H1 (cell line): ENCODE measurements at regions not wholly inside any gene's neighbourhood (a gene's known extent, or its start where the extent isn't known, plus 50 kb on each side); places are given as distances from the start of the nearest gene placed in this dataset.

Experiments used
- CTCF ChIA-PET: fragments of 300-600 bp; sonication (Branson Sonifier 250); formaldehyde crosslinking; loops from one replicate; lab custom pipeline; 2021; ENCODE audit not compliant: partially characterized antibody; lab: Charles Lee
- POLR2A ChIA-PET: fragments of 300-600 bp; sonication (Branson Sonifier 250); formaldehyde crosslinking; loops from one replicate; lab custom pipeline; 2021; ENCODE audit warnings: inconsistent platforms; ENCODE audit not compliant: partially characterized antibody; lab: Charles Lee
- DNase-seq, 2 experiments: peaks; one replicate each; pipeline versions ENCODE4 v3.0.0 to v3.0.0-alpha.2; 2010 to 2022; ENCODE audit warnings: low spot score in 2 of 2, low read depth in 1 of 2, mixed read lengths in 1 of 2
- FAIRE-seq: peaks from 2 replicates; lab custom pipeline; 2011; peaks lifted over from hg19 to GRCh38; lab: Jason Lieb, UNC
- H2AFZ ChIP-seq: 2 replicates; pipeline ENCODE4 v1.8.1; 2012; ENCODE audit warnings: low read length, inconsistent platforms
- H2AK5ac ChIP-seq: 2 replicates; pipeline ENCODE4 v1.6.1; 2013; ENCODE audit warnings: low read depth, low read length
- H2BK120ac ChIP-seq: replicated peaks from 2 replicates; pipeline ENCODE3; 2013; ENCODE audit warnings: low read depth, low read length, inconsistent platforms
- H2BK12ac ChIP-seq: 2 replicates; pipeline ENCODE4 v1.6.1; 2013; ENCODE audit warnings: low read depth, low read length
- H2BK15ac ChIP-seq: 2 replicates; pipeline ENCODE4 v1.6.1; 2013; ENCODE audit warnings: low read length
- H2BK20ac ChIP-seq: 2 replicates; pipeline ENCODE4 v1.6.1; 2013; ENCODE audit warnings: low read length
- H2BK5ac ChIP-seq: 2 replicates; pipeline ENCODE4 v1.6.1; 2013; ENCODE audit warnings: low read depth, low read length
- H3K14ac ChIP-seq: 2 replicates; pipeline ENCODE4 v1.6.1; 2013; ENCODE audit warnings: inconsistent platforms; ENCODE audit not compliant: insufficient read length
- H3K18ac ChIP-seq: 2 replicates; pipeline ENCODE4 v1.6.1; 2013; ENCODE audit warnings: low read length; ENCODE audit errors: extremely low read depth
- H3K23ac ChIP-seq: 2 replicates; pipeline ENCODE4 v1.6.1; 2013; ENCODE audit warnings: inconsistent platforms; ENCODE audit not compliant: insufficient read length
- H3K23me2 ChIP-seq: 2 replicates; pipeline ENCODE4 v1.6.1; 2013; ENCODE audit warnings: low read depth, low read length
- H3K27ac ChIP-seq: 2 replicates; pipeline ENCODE4 v1.6.1; 2011; ENCODE audit warnings: low read depth, low read length, inconsistent platforms
- H3K27me3 ChIP-seq, 4 experiments: replicated peaks in 1 of 4; 1 replicate in 1 of 4; 2 replicates in 3 of 4; pipeline versions ENCODE4 v1.6.1 to v1.8.1; 2011 to 2013; ENCODE audit warnings: low read length in 3 of 4, mild to moderate bottlenecking in 3 of 4, inconsistent platforms in 2 of 4, mixed read lengths in 2 of 4, moderate library complexity in 1 of 4; ENCODE audit not compliant: control insufficient read depth in 3 of 4, insufficient read depth in 3 of 4; ENCODE audit errors: extremely low read depth in 1 of 4
- H3K36me3 ChIP-seq, 4 experiments: 2 replicates each; pipeline versions ENCODE4 v1.6.1 to v1.8.1; 2011 to 2013; ENCODE audit warnings: mild to moderate bottlenecking in 4 of 4, low read length in 3 of 4, moderate library complexity in 2 of 4, control low read depth in 1 of 4, inconsistent platforms in 1 of 4; ENCODE audit not compliant: insufficient read depth in 4 of 4, control insufficient read depth in 2 of 4
- H3K4ac ChIP-seq: replicated peaks from 2 replicates; pipeline ENCODE3; 2013; ENCODE audit warnings: low read length, low read depth, mixed read lengths, inconsistent platforms; ENCODE audit not compliant: insufficient read length
- H3K4me1 ChIP-seq, 4 experiments: replicated peaks in 1 of 4; 1 replicate in 1 of 4; 2 replicates in 3 of 4; pipeline versions ENCODE4 v1.6.1 to v1.8.1; 2011 to 2013; ENCODE audit warnings: low read length in 3 of 4, inconsistent platforms in 2 of 4, mixed read lengths in 1 of 4; ENCODE audit not compliant: insufficient read depth in 4 of 4, control insufficient read depth in 3 of 4
- H3K4me2 ChIP-seq, 2 experiments: 2 replicates each; pipeline versions ENCODE4 v1.6.1 to v1.8.1; 2011 to 2013; ENCODE audit warnings: low read depth in 2 of 2, low read length in 2 of 2, control low read depth in 1 of 2, inconsistent platforms in 1 of 2, mild to moderate bottlenecking in 1 of 2; ENCODE audit not compliant: insufficient read depth in 1 of 2
- H3K4me3 ChIP-seq, 4 experiments: fragments of 200-600, 300-600 bp in 1 of 4; sonication (generic), shearing (Covaris generic), sonication (Bioruptor Twin) in 1 of 4; 2 replicates each; pipeline versions ENCODE4 v1.5.1 to v1.8.1; 2011 to 2016; ENCODE audit warnings: low read length in 4 of 4, low read depth in 3 of 4, control low read depth in 2 of 4, inconsistent platforms in 2 of 4, mild to moderate bottlenecking in 2 of 4, mixed read lengths in 1 of 4, moderate library complexity in 1 of 4; ENCODE audit not compliant: insufficient read depth in 2 of 4; ENCODE audit errors: extremely low read depth in 1 of 4
- H3K56ac ChIP-seq: replicated peaks from 2 replicates; pipeline ENCODE3; 2013; ENCODE audit warnings: low read depth, mild to moderate bottlenecking, mixed read lengths, low read length, inconsistent platforms; ENCODE audit not compliant: insufficient read length
- H3K79me1 ChIP-seq: 2 replicates; pipeline ENCODE4 v1.6.1; 2013; ENCODE audit warnings: low read depth, low read length, control low read depth
- H3K79me2 ChIP-seq, 2 experiments: 2 replicates each; pipeline versions ENCODE4 v1.6.1 to v1.8.1; 2012 to 2013; ENCODE audit warnings: low read length in 2 of 2, mild to moderate bottlenecking in 2 of 2, inconsistent platforms in 1 of 2; ENCODE audit not compliant: insufficient read depth in 2 of 2, control insufficient read depth in 1 of 2
- H3K9ac ChIP-seq, 4 experiments: replicated peaks in 1 of 4; 1 replicate in 1 of 4; 2 replicates in 3 of 4; pipeline versions ENCODE4 v1.6.1 to v1.8.1; 2011 to 2013; ENCODE audit warnings: low read depth in 3 of 4, low read length in 3 of 4, control low read depth in 2 of 4, mild to moderate bottlenecking in 2 of 4, moderate library complexity in 2 of 4, inconsistent platforms in 1 of 4; ENCODE audit errors: extremely low read depth in 1 of 4
- H3K9me3 ChIP-seq, 2 experiments: 2 replicates each; pipeline versions ENCODE4 v1.6.1 to v1.8.1; 2012 to 2013; ENCODE audit warnings: mild to moderate bottlenecking in 2 of 2, moderate library complexity in 2 of 2, control low read depth in 1 of 2, inconsistent platforms in 1 of 2, low read depth in 1 of 2, low read length in 1 of 2, mixed read lengths in 1 of 2; ENCODE audit not compliant: insufficient read depth in 2 of 2
- H4K20me1 ChIP-seq, 2 experiments: replicated peaks in 1 of 2; 2 replicates each; pipeline versions ENCODE3 to v1.8.1; 2011 to 2013; ENCODE audit warnings: inconsistent platforms in 2 of 2, low read length in 2 of 2, mild to moderate bottlenecking in 1 of 2; ENCODE audit not compliant: insufficient read depth in 2 of 2, control insufficient read depth in 1 of 2
- H4K5ac ChIP-seq: 2 replicates; pipeline ENCODE4 v1.6.1; 2013; ENCODE audit warnings: low read length, low read depth, mixed read lengths, inconsistent platforms; ENCODE audit not compliant: insufficient read length
- H4K8ac ChIP-seq: 2 replicates; pipeline ENCODE4 v1.8.0; 2013; ENCODE audit warnings: mild to moderate bottlenecking, moderate library complexity, low read length, inconsistent platforms; ENCODE audit not compliant: insufficient read depth; ENCODE audit errors: extremely low read depth
- H4K91ac ChIP-seq: replicated peaks from 2 replicates; pipeline ENCODE3; 2013; ENCODE audit warnings: low read length, mixed read lengths, inconsistent platforms; ENCODE audit not compliant: insufficient read length
- BRCA1 ChIP-seq: IDR thresholded peaks from 2 replicates; pipeline ENCODE4 v1.6.1; 2012; ENCODE audit warnings: low read depth, low read length, improper control_type of control experiment
- CBX5 ChIP-seq: fragments of 300-800, 300-1000 bp; sonication (generic); IDR thresholded peaks from 2 replicates; pipeline ENCODE4 v1.7.1; 2016; ENCODE audit warnings: antibody characterized with exemption, low read length, low read depth
- CEBPB ChIP-seq: IDR thresholded peaks from 2 replicates; pipeline ENCODE4 v1.6.1; 2012; ENCODE audit warnings: low read depth, low read length
- EP300 ChIP-seq, 2 experiments: IDR thresholded peaks; 1 replicate in 1 of 2; 2 replicates in 1 of 2; pipeline ENCODE4 v1.6.1; 2011 to 2012; ENCODE audit warnings: low read depth in 2 of 2, low read length in 2 of 2, mild to moderate bottlenecking in 2 of 2, borderline replicate concordance in 1 of 2, inconsistent platforms in 1 of 2, moderate library complexity in 1 of 2
- KDM1A ChIP-seq: fragments of 200-600, 300-600 bp; sonication (generic); IDR thresholded peaks from 2 replicates; pipeline ENCODE4 v1.7.1; 2016; ENCODE audit warnings: mild to moderate bottlenecking, low read length, borderline replicate concordance
- KDM5A ChIP-seq: fragments of 200-600 bp; IDR thresholded peaks from 2 replicates; pipeline ENCODE4 v1.7.1; 2012; ENCODE audit warnings: mild to moderate bottlenecking, low read length, inconsistent platforms, mixed read lengths
- PHF8 ChIP-seq: fragments of 200-600 bp; sonication (generic); conservative IDR thresholded peaks from 2 replicates; pipeline ENCODE4 v1.7.1; 2012; ENCODE audit warnings: low read depth, mild to moderate bottlenecking, inconsistent platforms, low read length, moderate library complexity
- RNF2 ChIP-seq: fragments of 200-900, 300-1000 bp; sonication (generic); IDR thresholded peaks from 2 replicates; pipeline ENCODE4 v1.7.1; 2016; ENCODE audit warnings: borderline replicate concordance, low read depth, mild to moderate bottlenecking, antibody characterized with exemption, low read length; ENCODE audit not compliant: poor library complexity, severe bottlenecking; ENCODE audit errors: missing control alignments
- SAP30 ChIP-seq: fragments of 300-600 bp; sonication (generic); IDR thresholded peaks from 2 replicates; pipeline ENCODE4 v1.7.1; 2012; ENCODE audit warnings: low read length, moderate library complexity, mild to moderate bottlenecking, inconsistent platforms; ENCODE audit not compliant: insufficient read depth, insufficient replicate concordance
- SIN3A ChIP-seq, 2 experiments: IDR thresholded peaks in 1 of 2; conservative IDR thresholded peaks in 1 of 2; 2 replicates each; pipeline ENCODE4 v1.6.1; 2011 to 2012; ENCODE audit warnings: low read length in 2 of 2, improper control_type of control experiment in 1 of 2, low read depth in 1 of 2, mild to moderate bottlenecking in 1 of 2
- TBP ChIP-seq: IDR thresholded peaks from 2 replicates; pipeline ENCODE4 v1.6.1; 2011; ENCODE audit warnings: low read depth, low read length, improper control_type of control experiment
- ZNF274 ChIP-seq: IDR thresholded peaks from 2 replicates; pipeline ENCODE4 v1.7.0; 2012; ENCODE audit warnings: low read length, borderline replicate concordance; ENCODE audit errors: extremely low read depth
- WGBS, 2 experiments: shearing (Covaris generic) in 1 of 2; methylation state at CpG; one replicate each; pipeline versions ENCODE4 v1.1.6 to v1.1.7; 2013 to 2015; ENCODE audit warnings: low lambda C conversion rate in 2 of 2, mixed read lengths in 2 of 2, inconsistent platforms in 1 of 2, low coverage in 1 of 2, missing lambda C conversion rate in 1 of 2; ENCODE audit not compliant: insufficient replicate concordance in 2 of 2, insufficient coverage in 1 of 2, insufficient read length in 1 of 2; ENCODE audit errors: extremely low coverage in 1 of 2, missing lambda C conversion rate in 1 of 2; 5-methylcytosine and 5-hydroxymethylcytosine counted together

GRCh38 chr15:31540633-31541032 is 214.0 kb downstream of the KLF13 start:
- Histone ChIP-seq H3K14ac (no peak overlapping the region), H3K4me1 (peaks cover 0 to 3% (median 2%) of the 10 kb centered on the region in 4 experiments; a peak in 3 of 7 replicates), H4K5ac (no peak overlapping the region), H3K23ac (no peak overlapping the region), H3K36me3 (no peaks in the 10 kb centered on the region), H3K27me3 (no peaks in the 10 kb centered on the region), H4K91ac (no peak overlapping the region), H3K4me2 (no peak overlapping the region), H4K20me1 (no peaks in the 10 kb centered on the region), H3K79me1 (no peaks in the 10 kb centered on the region), H2AFZ (no peak overlapping the region), H3K9me3 (no peaks in the 10 kb centered on the region), H3K27ac (no peak overlapping the region), H3K18ac (no peak overlapping the region), H3K79me2 (no peaks in the 10 kb centered on the region), H3K4ac (no peak overlapping the region), H2BK15ac (no peak overlapping the region), H3K9ac (no peak overlapping the region), H3K23me2 (no peaks in the 10 kb centered on the region), H2AK5ac (no peak overlapping the region), H3K56ac (no peak overlapping the region), H4K8ac (no peak overlapping the region), H2BK20ac (no peak overlapping the region), H3K4me3 (no peak overlapping the region), H2BK5ac (no peak overlapping the region)
- FAIRE-seq, result no peak
- WGBS, 2 experiments, result 92% methylated on average over 2 of the region's 2 CpGs; no CpG with 5 or more reads in 1 of the 2 experiments
- no peak for DNase-seq
- ChIA-PET CTCF (no interaction called here), POLR2A (no interaction called here)
- TF ChIP-seq CBX5 (no peak), ZNF274 (no peak), SIN3A (conservative IDR thresholded peaks at IDR 0.05 in 1 of 2, IDR thresholded peaks at IDR 0.05 in 1 of 2; ENCODE audit: low read depth in 1 of 2, low read length in 2 of 2) (no peak), SAP30 (no peak), TBP (no peak), EP300 (IDR thresholded peaks at IDR 0.05; ENCODE audit: borderline replicate concordance in 1 of 2, low read depth in 2 of 2, low read length in 2 of 2) (no peak), BRCA1 (no peak), KDM5A (no peak), RNF2 (no peak), CEBPB (no peak), KDM1A (no peak), PHF8 (no peak)
- TF ChIP-seq, all 59 proteins: peak for 0
- H2BK120ac ChIP-seq, result no peak overlapping the region
- no peak overlapping the region for H2BK12ac ChIP-seq
